Retina (tissue), 1 donor: ENCODE measurements at regions not wholly inside any gene's neighbourhood (a gene's known extent, or its start where the extent isn't known, plus 50 kb on each side); places are given as distances from the start of the nearest gene placed in this dataset.

Experiments
- DNase-seq: peaks from one replicate; pipeline ENCODE4 v3.0.0-alpha.2; 2016

DNA sequence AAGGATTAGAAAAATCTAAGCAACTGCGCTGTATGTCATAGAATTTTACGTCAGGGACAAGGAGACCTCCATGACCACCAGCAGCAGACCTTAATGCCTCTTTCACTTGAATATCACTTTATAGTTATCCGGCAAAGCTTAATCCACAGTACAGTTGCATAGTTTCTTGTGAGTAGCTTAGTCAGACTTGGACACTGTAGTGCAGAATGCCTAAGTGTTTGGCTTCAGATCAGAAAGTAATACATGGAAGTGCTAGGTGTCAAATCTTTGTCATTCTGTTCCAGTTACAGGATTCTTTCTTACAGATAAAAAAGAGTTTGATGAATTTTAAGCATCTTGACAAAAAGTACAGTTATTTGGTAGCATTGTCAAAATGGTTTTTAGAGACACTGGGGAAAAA lies 239.9 kb upstream of the PAPPA start:
- no peak for DNase-seq

DNA sequence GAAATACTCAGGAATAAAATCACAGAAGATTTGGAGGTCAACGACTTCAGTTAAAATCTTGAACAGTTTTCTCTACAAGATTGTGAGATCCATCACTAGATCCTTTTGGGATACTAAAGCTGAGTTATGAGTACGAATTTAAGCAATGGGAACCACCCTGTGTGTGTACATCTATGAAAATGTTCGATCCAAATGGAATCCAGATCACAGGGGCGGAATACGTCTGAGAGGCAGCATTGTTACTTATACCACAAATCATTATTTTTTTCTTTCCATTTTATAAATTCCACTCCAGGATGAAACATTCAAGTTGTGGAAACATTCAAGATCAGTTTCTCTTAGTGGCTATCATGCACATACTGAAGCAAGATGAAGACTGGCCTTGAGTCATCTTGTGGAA lies 239.3 kb upstream of the PAPPA start:
- DNase-seq, result no peak

DNA sequence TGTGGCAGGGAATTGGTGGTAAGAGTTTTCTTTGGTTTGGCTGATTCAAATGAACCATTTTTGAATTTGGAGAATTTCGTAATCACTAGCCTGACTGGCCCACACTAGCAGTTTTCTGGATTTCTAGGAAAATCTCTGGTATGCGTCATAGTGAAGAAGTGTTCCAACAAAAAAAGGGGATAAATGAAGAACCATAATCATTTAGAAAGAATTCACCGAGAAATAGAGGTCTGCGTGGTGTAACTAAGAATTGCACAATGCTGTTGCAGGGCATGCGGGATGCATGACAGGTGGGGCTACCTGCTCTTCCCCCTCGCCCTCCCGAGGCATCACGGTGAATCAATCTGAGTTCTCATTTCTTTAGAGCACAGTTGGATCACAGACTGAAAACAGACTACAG lies 232.3 kb upstream of the PAPPA start:
- no peak for DNase-seq

DNA sequence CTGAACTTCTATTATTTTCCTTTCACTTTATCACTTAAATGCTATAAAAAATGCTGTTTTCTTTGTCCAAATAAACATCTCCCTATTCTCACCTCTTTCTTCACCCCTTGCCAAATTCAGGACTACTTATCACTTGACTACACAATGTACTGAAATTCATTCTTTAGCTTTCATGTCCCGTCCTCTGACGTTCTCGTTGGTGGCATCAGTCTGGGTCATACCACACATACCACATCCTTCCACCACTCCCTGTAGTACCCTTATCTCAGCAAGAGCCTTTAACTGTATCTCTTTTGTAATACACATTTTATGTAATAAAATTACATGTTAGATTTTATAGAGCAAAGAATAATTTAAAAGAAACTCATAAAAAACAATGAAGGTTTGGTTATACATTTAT lies 231.1 kb upstream of the PAPPA start:
- DNase-seq, result no peak

DNA sequence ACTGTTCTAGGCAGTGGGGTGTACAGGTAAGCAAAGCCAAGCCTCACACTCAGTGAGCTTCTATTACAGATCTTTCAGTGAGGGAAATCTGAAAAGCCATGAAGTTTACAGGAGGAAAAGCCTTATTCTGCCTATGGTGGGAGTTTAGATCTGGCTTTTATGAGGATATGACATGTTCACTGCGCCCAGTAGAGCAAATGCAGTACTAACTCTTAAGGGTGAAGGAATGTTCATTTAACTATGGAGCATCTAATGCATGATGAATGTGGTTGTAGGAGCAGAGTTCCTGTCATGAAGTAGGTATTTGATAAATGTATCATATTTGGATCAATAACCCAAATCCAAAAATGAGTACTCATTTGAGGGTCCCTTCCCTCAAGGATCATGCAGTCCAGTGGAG lies 230.2 kb upstream of the PAPPA start:
- DNase-seq, result no peak

DNA sequence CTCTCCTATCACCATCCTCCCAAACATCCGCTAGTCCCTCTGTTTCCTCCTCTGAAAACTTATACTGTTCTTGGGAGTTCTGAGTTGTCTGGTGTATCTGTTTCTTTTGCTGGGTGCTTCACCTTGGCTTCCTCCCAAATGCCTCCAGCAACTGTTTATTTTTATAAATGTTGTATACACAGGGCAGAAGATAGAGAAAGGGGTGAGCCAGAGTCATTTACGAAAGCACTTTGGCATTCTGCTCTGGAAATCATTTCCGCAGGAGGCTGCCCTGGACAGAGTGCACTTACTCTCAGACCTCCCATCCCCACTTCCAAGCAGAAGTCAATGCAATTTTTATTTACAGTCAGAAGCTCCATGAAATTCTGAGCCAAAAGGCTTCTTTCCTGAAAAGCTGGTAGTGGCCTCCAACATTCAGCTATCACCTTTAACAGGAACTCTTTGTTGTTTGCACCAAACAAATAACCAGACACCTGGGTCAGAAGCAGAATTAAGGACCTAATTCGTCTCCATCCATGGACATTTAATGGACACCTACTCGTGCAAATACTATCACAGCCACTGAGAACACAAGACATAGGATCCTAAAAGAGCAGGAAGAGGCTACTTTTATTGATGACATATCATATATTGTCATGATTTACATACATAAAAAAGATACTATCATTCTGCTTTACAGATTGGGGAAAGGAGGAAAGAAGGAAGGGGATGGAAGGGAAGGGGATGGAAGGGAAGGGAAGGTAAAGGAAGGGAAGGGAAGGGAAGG lies 229.5 kb upstream of the PAPPA start:
- no peak for DNase-seq

DNA sequence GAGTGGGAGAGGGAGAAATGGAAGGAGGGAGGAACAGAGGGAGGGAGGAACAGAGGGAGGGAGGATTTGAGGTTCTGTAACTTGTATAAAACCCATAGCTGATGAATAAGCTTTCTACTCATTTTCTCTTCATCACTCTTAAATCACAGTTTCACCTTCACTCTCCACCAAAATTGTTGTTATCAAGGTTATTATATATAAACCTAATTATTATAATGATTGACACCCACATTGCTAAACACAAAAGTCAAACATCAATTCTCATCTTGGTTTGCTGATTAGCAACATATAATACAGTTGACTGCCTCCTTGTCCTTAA lies 229.0 kb upstream of the PAPPA start:
- no peak for DNase-seq

DNA sequence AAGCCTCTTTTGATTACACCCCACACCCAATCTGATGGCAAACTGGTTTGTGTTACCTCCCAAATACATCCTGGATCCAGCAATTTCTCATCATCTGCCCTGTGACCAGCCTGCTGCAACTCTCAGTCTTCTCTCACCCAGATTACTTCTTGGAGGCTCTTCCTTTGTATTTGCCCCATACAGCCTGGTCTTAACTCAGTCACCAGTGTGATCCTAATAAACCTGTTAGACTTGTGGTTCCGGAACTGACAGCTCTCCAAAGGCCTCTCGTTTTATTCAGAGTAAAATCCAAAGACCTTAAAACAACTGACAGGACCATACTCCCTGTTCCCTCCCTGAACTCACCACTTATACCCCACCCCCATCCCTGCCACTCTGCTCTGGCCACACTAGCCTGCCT lies 228.2 kb upstream of the PAPPA start:
- DNase-seq, result no peak

DNA sequence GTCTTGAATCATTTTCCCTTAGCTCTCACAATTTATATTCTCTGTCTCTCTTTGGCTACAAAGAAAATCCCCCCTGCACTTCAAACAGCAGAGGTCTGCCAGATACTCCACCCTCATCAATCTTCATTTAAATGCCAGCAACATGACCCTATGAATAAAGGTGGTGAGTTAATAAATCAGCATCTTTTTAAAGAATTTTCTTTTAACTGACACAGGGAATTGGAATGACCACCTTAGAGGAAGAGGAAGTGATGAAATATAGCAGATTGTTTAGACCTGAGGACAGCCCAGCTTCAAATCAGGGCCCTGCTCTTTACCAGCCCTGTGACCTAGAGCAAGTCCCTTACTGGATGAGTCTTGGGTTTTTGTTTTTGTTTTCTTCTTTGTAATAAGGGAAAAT lies 223.1 kb upstream of the PAPPA start:
- DNase-seq, result no peak

DNA sequence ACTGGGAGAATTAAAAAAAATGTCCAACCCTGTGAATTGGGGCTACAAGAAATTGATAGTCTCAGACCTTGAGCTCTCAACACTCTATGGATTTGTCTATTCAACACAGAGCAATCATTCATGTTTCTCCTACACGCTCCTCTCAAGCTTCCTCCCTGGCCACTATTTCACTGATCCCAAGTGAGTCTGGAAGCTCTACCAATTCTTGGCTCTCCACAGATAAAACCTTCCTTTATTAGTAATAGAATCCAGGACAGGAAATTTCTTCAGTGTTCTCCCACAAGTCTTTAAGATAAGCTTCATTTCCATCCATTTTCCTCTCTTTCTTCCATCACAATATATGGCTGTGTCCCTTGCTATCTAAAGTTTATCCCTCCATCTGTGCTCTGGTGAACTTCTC lies 215.1 kb upstream of the PAPPA start:
- DNase-seq, result no peak

DNA sequence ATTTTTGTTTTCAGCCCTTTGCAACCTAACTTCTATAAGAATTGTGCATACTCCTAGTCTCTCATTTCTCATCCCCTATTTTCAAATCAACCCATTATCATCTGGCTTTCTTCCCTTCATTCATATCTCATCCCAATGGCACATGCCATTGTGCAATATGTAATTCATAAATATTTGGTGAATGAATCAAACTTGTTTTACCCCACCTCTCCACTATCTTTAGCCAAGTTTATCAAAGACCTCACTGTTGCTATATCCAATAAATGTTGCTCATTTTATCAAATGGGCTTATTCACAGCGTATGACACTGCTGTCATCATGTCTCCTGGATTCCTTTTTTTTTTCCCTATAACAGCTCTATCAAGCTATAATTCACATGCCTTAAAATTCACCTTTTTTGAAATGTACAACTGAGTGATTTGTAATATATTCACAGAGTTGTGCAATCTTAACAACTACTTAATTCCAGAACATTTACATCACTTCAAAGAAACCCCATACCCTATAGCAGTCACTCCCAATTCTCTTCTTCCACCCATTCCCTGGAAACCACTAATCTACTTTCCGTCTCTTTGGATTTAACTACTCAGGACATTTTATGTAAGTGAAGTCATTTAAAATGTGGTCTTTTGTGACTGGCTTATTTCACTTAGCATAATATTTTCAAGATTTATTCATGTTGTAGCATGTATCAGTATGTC lies 214.4 kb upstream of the PAPPA start:
- DNase-seq, result no peak

DNA sequence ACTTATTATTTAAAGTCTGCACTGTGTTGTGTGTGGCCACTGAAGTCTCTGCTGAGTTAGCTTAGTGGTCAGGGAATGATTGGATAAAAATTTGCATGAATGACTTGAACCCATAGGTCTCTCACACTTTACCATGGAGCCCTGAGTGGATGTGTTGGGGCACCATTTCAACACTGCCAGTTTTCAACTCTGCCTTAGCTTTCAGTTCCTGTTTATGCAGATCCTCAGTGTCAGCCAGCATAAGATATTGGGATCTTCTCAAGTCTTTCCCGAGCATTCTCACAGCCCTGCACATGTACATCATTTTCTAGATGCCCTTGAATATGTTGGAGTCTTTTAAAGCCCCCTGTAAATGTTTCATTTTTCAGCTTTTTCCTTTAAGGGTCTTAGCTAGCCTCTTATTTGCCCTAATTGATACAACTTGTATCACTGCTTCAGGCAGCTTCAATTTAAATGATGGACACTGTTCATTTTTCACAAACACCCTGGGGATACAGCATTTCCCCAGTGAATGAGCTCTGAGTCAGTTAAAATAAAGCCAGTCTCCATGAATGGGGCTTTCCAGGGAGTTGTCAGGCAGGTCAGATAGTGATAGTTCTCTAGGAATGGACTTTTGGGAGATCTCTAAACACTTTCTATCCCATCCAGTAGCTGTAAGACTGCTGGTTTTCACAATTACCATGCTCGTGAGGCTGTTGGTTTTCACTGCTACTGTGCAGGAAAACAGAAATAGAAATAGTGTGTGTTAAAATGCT lies 211.9 kb upstream of the PAPPA start:
- DNase-seq, result peak; percentile 13

DNA sequence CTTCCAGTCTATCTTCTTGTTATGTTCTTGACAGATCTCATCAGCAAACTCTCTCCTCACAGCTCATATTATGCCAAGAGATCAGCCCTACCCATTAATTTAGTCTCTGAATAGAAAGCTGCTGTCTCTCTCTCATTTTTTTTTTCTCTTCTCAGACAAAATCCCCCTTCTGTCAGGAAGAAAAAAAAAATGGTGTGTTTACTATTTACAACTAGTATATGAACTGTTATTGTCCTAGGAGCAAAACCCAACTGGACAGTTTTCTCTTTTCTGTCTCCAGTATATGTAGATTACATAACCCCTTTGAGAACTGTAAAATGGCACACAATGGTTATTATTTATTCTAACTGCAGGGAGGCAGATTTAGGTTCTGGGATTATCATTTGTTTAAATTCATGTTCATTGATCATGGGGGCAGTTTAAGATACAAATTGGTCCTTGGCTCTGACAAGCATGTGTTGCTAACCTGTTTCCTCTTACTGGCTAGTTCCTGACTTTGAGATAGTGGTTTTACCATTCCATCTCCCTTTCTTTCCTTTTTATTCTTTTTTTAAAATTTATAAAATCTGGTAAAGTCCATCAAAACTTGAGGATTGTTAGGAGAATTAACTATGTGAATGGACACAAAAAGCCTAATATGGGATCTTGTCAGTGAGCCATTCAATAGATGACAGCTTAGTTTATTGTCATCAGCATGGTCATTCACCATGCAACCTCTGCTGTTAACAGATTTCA lies 210.0 kb upstream of the PAPPA start:
- no peak for DNase-seq

DNA sequence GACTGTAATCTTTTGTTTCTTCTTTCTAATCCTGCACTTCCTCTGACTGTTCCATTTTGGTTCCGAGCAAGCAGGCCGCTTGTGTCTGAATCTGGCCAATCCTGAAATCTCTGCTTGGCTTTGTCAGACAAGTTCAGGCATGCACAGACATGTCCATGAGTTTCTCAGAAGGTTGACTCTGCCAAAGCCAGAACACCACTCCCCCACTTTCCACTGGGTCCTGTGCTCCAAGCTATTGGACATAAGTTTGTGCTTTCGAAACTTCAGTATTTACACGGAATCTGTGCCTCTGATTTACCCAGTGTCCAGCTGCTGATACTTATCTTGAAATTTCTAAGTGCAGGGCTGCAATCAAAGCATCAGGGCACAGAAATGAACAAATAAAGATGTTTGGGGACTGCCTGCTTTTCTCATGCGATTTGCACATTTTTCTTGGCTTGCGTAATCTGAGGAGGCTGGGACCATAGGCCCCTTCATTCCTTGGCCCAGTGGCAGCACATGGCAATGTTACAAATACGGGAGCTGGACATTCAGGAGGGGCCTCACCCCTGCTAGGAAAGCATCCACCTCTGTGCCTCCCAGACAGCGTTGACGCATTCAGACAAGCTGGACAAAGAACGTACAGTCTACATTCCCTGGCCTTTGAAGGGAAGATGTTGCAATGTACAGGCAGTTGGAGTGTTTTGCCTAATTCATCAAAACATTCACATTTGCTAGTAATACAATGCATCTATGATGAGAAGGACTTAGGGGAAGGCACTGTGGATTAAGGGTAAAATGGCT lies 209.2 kb upstream of the PAPPA start:
- DNase-seq, result peak; percentile 31

DNA sequence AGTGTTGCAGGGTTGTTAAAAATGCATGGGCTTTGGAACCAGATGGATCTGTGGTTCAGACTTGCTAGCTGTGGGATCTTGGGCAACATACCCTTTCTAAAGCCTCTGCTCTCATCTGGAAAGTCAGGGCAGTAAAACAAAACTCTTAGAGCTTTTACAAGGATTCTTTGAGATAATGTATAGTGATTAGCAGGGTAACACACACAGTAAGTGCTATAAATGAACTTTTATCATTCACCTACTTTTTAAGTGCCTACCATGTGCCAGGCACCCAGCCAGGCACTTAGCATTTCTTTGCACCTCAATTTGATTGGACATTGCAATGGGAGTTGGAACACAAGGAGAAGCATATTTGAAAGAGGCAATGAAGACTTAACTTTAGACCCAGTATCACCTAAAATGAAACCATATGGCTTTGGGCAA lies 208.6 kb upstream of the PAPPA start:
- no peak for DNase-seq

DNA sequence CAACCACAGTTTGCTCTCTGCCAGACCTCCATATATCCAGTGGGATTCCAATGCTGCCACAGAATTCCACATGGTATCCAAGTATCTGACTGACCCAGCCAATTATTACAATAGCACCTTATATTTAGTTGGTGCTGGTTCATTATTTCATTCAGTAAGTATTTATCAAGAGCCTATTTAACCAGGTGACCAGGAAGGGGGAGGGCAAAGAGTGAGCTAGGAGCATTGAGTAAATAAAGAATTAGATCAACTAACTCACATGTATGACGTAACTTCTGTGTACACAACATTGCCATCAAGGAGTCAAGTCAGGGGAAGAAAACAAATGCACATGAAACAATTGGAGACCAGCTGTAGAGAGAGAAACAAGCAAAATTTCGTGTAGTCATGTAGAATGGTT lies 207.1 kb upstream of the PAPPA start:
- DNase-seq, result no peak

DNA sequence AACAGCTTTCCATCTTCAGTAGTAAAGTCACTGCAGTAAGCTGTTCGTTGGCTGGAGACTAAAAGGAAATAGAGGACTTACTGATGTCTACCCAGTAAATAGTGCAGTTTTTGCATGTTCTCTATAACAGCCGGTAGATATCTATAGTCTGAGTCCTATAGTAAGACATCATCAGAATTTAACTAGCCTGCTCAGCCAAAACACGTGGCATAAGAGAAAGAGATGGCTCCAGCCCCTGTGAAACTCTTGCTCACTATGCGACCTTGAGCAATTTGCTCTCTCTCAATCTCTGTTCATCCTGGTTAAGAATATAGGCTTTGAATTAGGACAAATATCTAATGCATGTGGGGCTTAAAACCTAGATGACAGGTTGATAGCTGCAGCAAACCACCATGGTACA lies 201.6 kb upstream of the PAPPA start:
- DNase-seq, result no peak

DNA sequence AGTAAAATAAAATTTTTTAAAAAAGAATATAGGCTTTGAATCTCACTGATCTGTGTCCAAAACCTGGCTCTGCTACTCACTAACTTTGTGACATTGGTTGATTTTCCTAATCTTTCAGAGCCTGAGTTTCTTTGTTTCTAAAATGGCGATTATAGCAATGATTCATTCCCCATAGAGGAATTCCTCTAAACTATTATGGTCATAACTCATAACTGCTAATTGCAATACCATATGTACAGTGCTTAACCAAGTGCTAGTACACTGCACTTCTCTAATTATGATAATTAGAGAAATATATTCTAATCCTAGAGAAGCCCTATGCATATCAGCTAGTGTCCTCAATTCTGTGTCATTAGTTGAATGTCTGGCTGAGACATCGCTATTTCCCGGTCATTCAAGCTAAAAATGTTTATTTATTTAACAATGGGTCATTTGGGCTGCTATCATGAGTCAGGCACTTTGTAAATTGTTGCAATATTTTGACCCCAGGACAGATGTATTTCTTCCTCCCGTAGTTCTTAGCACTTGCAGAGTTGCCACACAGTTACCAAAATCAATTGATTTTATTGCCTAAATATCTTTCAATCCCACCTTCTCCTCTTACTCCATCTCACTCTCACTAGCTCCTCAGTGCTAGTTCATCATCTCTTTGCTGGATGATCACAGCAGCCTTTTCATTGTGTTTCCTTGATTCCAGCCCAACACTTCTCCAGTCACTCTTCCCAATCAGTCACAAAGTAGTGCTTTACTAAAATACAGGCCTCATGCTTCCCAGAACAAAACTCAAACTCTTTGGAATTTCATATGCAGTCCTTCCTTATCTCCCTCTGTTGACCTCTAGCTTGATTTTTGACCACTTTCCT lies 200.9 kb upstream of the PAPPA start:
- DNase-seq, result no peak

DNA sequence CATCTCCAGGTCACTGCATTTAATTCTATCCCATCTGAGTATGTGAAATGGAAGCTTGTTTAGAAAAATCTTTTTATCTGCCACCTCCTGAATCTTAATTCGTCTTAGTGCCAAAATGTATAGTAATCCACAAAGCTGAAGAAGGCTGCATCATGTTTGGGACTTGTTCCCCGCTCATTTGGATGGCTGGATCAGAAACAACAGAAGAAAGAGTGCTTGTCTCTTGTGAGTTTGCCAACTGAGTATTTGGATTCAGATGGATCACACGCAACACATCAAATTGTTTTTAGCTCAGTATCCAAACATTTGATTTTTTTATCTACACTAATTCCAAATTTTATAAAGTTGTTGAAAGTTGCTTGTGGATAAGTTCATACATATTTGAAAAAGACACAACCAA lies 197.2 kb upstream of the PAPPA start:
- no peak for DNase-seq

DNA sequence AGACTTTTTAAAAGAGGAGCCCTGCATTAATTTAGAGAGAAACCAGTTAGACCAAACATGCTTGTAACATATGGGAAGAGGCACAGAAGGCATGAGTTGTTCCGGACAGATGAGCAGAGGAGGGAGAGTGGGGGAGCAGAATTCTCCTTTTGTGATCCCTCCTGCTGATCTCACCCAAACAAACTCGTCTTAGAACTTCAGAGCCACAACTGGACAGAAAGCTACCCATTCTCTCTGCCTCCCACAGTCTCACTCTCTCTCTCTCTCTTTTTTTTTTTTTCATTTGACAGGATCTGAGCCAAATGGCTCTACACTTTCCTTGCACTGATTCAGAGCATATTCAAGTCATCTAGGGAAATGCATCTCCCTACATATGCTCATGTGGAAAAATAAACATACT lies 196.0 kb upstream of the PAPPA start:
- no peak for DNase-seq

DNA sequence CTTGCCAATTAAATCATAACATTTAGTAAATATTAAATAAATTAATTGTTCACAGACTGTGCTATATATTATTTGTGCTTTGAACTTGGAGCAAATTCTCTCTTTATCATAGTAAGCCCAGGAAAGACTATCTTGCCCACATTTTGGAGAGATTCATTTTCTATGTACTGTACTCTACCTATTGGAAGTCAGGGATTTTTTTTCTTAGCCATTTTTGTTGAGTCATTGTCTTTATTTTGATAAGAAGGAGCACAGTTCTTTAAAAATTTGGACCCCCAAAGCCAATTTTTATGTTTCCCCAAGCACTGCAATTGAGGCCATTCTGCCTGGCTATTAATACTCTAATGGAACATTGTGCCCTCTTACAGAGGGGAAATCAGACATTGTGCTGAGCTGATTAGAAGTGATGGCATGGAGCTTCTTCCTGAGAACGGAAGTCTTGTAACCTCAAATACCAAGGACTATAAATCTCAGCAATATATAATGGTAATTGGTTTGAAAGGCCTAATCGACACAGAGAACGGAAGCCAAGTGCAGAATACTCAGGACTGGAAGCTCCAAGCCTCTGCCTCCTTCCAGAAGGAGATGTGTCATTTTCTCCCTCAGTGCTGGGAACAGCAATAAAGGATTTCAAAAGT lies 188.8 kb upstream of the PAPPA start:
- DNase-seq, result peak; percentile 28
